ENCODE measurements at regions not wholly inside any gene's neighbourhood (a gene's known extent, or its start where the extent isn't known, plus 50 kb on each side); places are given as distances from the start of the nearest gene placed in this dataset.

DNA sequence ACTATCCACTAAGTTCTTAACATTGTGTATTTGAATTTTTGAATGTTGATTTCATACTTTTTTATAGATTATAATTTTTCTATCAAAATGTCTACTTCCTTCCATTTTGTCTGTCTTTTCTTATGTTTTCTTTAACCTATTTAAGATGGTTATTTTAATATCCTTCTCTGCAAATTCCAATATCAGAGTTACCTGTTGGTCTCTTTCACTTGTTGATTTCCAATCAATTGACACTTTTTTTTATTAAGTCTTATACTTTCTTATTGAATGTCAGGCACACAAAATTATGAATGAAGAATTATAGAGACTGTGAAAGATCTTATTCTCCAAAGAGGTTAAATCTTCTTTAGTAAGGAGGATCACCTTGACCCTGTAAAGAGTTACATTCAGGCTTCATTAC lies 448.3 kb upstream of the NRG3 start:
- no peak overlapping the region for H3K4me3 ChIP-seq (ENCODE audit: low read depth in 2 of 2, low read length in 1 of 2)
- H3K4me1 ChIP-seq (ENCODE audit: control insufficient read depth in 1 of 2, insufficient read depth in 2 of 2, low read depth in 1 of 2, low read length in 1 of 2) = no peaks in the 10 kb centered on the region
- no peak overlapping the region for H2AFZ ChIP-seq (ENCODE audit: low read depth)
- POLR2A ChIA-PET = no interaction called here
- CTCF ChIA-PET = no interaction called here
- H3K9me2 ChIP-seq = no peaks in the 10 kb centered on the region
- no peaks in the 10 kb centered on the region for H3K79me2 ChIP-seq (ENCODE audit: insufficient read depth)
- H3K9me3 ChIP-seq = peaks cover 3% of the 10 kb centered on the region; the same call in 1 of the 2 replicates
- H3K4me2 ChIP-seq = no peak overlapping the region
- no peaks in the 10 kb centered on the region for H3K36me3 ChIP-seq (replicated peaks in 1 of 2; ENCODE audit: control insufficient read depth in 1 of 2, insufficient read depth in 2 of 2, low read length in 1 of 2)
- no peak for DNase-seq
- TF ChIP-seq, protein P1, sequence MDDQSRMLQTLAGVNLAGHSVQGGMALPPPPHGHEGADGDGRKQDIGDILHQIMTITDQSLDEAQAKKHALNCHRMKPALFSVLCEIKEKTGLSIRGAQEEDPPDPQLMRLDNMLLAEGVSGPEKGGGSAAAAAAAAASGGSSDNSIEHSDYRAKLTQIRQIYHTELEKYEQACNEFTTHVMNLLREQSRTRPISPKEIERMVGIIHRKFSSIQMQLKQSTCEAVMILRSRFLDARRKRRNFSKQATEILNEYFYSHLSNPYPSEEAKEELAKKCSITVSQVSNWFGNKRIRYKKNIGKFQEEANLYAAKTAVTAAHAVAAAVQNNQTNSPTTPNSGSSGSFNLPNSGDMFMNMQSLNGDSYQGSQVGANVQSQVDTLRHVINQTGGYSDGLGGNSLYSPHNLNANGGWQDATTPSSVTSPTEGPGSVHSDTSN (IDR thresholded peaks at IDR 0.05) = no peak
- TF ChIP-seq GABPA (IDR thresholded peaks at IDR 0.05; ENCODE audit: low read depth) (no peak), TCF12 (IDR thresholded peaks at IDR 0.05) (no peak), FOXJ3 (CRISPR knock-in tag; IDR thresholded peaks at IDR 0.05) (no peak), TAF1 (IDR thresholded peaks at IDR 0.05; ENCODE audit: borderline replicate concordance, low read depth, low read length) (no peak), RXRA (IDR thresholded peaks at IDR 0.05; ENCODE audit: borderline replicate concordance, low read depth) (no peak), CHD2 (IDR thresholded peaks at IDR 0.05; ENCODE audit: low read length, partially characterized antibody) (no peak), EZH2phosphoT487 (IDR thresholded peaks at IDR 0.05; ENCODE audit: borderline replicate concordance, low read depth) (no peak), YY1 (IDR thresholded peaks at IDR 0.05; ENCODE audit: low read depth) (no peak), GATA2 (CRISPR knock-in tag; IDR thresholded peaks at IDR 0.05) (no peak)
- TF ChIP-seq, protein P2, sequence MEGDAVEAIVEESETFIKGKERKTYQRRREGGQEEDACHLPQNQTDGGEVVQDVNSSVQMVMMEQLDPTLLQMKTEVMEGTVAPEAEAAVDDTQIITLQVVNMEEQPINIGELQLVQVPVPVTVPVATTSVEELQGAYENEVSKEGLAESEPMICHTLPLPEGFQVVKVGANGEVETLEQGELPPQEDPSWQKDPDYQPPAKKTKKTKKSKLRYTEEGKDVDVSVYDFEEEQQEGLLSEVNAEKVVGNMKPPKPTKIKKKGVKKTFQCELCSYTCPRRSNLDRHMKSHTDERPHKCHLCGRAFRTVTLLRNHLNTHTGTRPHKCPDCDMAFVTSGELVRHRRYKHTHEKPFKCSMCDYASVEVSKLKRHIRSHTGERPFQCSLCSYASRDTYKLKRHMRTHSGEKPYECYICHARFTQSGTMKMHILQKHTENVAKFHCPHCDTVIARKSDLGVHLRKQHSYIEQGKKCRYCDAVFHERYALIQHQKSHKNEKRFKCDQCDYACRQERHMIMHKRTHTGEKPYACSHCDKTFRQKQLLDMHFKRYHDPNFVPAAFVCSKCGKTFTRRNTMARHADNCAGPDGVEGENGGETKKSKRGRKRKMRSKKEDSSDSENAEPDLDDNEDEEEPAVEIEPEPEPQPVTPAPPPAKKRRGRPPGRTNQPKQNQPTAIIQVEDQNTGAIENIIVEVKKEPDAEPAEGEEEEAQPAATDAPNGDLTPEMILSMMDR (IDR thresholded peaks at IDR 0.05) = no peak
- H3K27me3 ChIP-seq (ENCODE audit: insufficient read depth) = no peaks in the 10 kb centered on the region
- no peaks in the 10 kb centered on the region for H4K20me1 ChIP-seq (ENCODE audit: insufficient read depth)
- H3F3A ChIP-seq (replicated peaks; ENCODE audit: insufficient read depth) = no peaks in the 10 kb centered on the region
- H3K9ac ChIP-seq = no peak overlapping the region
- no peak overlapping the region for H3K27ac ChIP-seq (ENCODE audit: low read depth in 2 of 2, low read length in 1 of 2)

DNA sequence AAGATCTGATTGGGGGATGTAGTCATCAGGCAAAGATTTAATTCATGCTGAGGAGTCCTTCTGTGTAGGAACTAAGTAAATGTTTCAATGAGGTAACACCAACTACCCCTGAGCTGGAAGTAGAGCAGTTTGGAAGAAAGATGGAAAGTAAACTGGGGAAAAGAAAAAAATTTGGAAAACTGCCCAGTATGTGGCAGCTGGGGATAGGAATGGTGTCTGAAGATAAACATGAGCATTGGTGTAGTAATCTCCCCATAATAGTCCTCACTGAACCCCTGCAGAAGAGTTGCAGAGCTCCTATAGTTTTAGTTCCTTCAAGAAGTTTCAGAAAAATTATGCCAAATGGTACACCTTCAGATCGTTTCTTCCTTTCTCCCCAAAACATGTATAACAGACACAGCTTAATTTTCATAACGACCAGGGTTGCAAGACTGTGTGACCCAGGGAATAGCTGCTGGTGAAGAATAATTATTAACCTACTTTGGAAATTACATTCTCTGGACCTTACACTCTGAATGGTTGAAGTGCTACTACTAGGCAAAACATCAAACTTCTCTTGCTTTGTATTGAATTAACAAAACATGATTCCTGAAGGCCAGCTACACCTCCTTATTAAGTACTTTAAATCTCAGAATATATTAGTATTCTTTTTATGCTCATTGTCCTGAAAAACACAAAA lies 446.4 kb upstream of the NRG3 start:
- Histone ChIP-seq H3K4me3 (ENCODE audit: low read depth in 2 of 2, low read length in 1 of 2) (no peak overlapping the region), H3K9me2 (no peaks in the 10 kb centered on the region), H3K36me3 (replicated peaks in 1 of 2; ENCODE audit: control insufficient read depth in 1 of 2, insufficient read depth in 2 of 2, low read length in 1 of 2) (no peaks in the 10 kb centered on the region), H3K9me3 (no peaks in the 10 kb centered on the region; the same call in 1 of the 2 replicates), H3K9ac (no peak overlapping the region), H3K4me1 (ENCODE audit: control insufficient read depth in 1 of 2, insufficient read depth in 2 of 2, low read depth in 1 of 2, low read length in 1 of 2) (no peaks in the 10 kb centered on the region), H3F3A (replicated peaks; ENCODE audit: insufficient read depth) (no peaks in the 10 kb centered on the region), H3K4me2 (no peak overlapping the region), H3K27ac (ENCODE audit: low read depth in 2 of 2, low read length in 1 of 2) (no peak overlapping the region), H4K20me1 (ENCODE audit: insufficient read depth) (no peaks in the 10 kb centered on the region), H2AFZ (ENCODE audit: low read depth) (no peak overlapping the region), H3K27me3 (ENCODE audit: insufficient read depth) (no peaks in the 10 kb centered on the region), H3K79me2 (ENCODE audit: insufficient read depth) (no peaks in the 10 kb centered on the region)
- TF ChIP-seq YY1 (IDR thresholded peaks at IDR 0.05; ENCODE audit: low read depth) (no peak), MEF2A (IDR thresholded peaks at IDR 0.05; ENCODE audit: borderline replicate concordance, low read depth) (no peak), FOXM1 (IDR thresholded peaks at IDR 0.05; ENCODE audit: low read depth) (no peak), NRF1 (IDR thresholded peaks at IDR 0.05; ENCODE audit: low read depth, low read length) (no peak), NFIC (IDR thresholded peaks at IDR 0.05; ENCODE audit: borderline replicate concordance) (no peak)
- TF ChIP-seq, protein P3, sequence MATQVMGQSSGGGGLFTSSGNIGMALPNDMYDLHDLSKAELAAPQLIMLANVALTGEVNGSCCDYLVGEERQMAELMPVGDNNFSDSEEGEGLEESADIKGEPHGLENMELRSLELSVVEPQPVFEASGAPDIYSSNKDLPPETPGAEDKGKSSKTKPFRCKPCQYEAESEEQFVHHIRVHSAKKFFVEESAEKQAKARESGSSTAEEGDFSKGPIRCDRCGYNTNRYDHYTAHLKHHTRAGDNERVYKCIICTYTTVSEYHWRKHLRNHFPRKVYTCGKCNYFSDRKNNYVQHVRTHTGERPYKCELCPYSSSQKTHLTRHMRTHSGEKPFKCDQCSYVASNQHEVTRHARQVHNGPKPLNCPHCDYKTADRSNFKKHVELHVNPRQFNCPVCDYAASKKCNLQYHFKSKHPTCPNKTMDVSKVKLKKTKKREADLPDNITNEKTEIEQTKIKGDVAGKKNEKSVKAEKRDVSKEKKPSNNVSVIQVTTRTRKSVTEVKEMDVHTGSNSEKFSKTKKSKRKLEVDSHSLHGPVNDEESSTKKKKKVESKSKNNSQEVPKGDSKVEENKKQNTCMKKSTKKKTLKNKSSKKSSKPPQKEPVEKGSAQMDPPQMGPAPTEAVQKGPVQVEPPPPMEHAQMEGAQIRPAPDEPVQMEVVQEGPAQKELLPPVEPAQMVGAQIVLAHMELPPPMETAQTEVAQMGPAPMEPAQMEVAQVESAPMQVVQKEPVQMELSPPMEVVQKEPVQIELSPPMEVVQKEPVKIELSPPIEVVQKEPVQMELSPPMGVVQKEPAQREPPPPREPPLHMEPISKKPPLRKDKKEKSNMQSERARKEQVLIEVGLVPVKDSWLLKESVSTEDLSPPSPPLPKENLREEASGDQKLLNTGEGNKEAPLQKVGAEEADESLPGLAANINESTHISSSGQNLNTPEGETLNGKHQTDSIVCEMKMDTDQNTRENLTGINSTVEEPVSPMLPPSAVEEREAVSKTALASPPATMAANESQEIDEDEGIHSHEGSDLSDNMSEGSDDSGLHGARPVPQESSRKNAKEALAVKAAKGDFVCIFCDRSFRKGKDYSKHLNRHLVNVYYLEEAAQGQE (IDR thresholded peaks at IDR 0.05; ENCODE audit: low read depth, low read length) = no peak
- TF ChIP-seq, protein P4, sequence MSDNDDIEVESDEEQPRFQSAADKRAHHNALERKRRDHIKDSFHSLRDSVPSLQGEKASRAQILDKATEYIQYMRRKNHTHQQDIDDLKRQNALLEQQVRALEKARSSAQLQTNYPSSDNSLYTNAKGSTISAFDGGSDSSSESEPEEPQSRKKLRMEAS (IDR thresholded peaks at IDR 0.05; ENCODE audit: low read depth) = no peak
- TF ChIP-seq, protein P5, sequence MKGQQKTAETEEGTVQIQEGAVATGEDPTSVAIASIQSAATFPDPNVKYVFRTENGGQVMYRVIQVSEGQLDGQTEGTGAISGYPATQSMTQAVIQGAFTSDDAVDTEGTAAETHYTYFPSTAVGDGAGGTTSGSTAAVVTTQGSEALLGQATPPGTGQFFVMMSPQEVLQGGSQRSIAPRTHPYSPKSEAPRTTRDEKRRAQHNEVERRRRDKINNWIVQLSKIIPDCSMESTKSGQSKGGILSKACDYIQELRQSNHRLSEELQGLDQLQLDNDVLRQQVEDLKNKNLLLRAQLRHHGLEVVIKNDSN (IDR thresholded peaks at IDR 0.05; ENCODE audit: borderline replicate concordance, low read depth) = no peak
- TF ChIP-seq, protein P6, sequence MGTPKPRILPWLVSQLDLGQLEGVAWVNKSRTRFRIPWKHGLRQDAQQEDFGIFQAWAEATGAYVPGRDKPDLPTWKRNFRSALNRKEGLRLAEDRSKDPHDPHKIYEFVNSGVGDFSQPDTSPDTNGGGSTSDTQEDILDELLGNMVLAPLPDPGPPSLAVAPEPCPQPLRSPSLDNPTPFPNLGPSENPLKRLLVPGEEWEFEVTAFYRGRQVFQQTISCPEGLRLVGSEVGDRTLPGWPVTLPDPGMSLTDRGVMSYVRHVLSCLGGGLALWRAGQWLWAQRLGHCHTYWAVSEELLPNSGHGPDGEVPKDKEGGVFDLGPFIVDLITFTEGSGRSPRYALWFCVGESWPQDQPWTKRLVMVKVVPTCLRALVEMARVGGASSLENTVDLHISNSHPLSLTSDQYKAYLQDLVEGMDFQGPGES (IDR thresholded peaks at IDR 0.05; ENCODE audit: low read depth, low read length) = no peak
- ChIA-PET CTCF (no interaction called here), POLR2A (no interaction called here)
- DNase-seq = no peak
- WGBS (ENCODE audit: low lambda C conversion rate) = 0% methylated on average over 2 of the region's 2 CpGs
